DMS79 treated with DMSO at 0.1 percent for 48 hours (cell line): ENCODE measurements at regions not wholly inside any gene's neighbourhood (a gene's known extent, or its start where the extent isn't known, plus 50 kb on each side); places are given as distances from the start of the nearest gene placed in this dataset.
A peak's percentile ranks its signal among the peaks of the same experiment; 100 is the strongest.

Source experiments
- DNase-seq: peaks from one replicate; lab custom pipeline; 2025; lab: John Stamatoyannopoulos, UW

- DNase-seq, result no peak
Observed at GRCh38 chr16:6663668-6664067, 669.0 kb upstream of the RBFOX1 start.

- DNase-seq, result no peak
Observed at GRCh38 chr16:6656760-6657159, 675.9 kb upstream of the RBFOX1 start.

- DNase-seq, result no peak
Observed at GRCh38 chr16:6646891-6647290, 685.8 kb upstream of the RBFOX1 start.

GRCh38 chr16:6645768-6646568 lies 686.7 kb upstream of the RBFOX1 start:
- DNase-seq, result no peak

GRCh38 chr16:6644916-6645315 lies 687.7 kb upstream of the RBFOX1 start:
- DNase-seq, result no peak

GRCh38 chr16:6643080-6643686 lies 689.5 kb upstream of the RBFOX1 start:
- peak; percentile 46 for DNase-seq

GRCh38 chr16:6642271-6642670 lies 690.4 kb upstream of the RBFOX1 start:
- DNase-seq, result no peak

- no peak for DNase-seq
Observed at GRCh38 chr16:6641091-6641490, 691.6 kb upstream of the RBFOX1 start.

- no peak for DNase-seq
Observed at GRCh38 chr16:6636457-6636856, 696.2 kb upstream of the RBFOX1 start.

- DNase-seq, result no peak
Observed at GRCh38 chr16:6634151-6634550, 698.5 kb upstream of the RBFOX1 start.

GRCh38 chr16:6633456-6633855 lies 699.2 kb upstream of the RBFOX1 start:
- DNase-seq, result peak; percentile 14

GRCh38 chr16:6629110-6629509 lies 703.5 kb upstream of the RBFOX1 start:
- no peak for DNase-seq

GRCh38 chr16:6625606-6626005 lies 707.0 kb upstream of the RBFOX1 start:
- DNase-seq, result no peak

- no peak for DNase-seq
Observed at GRCh38 chr16:6618874-6619273, 713.8 kb upstream of the RBFOX1 start.

GRCh38 chr16:6616746-6617145 lies 715.9 kb upstream of the RBFOX1 start:
- DNase-seq, result no peak

GRCh38 chr16:6615636-6616035 lies 717.0 kb upstream of the RBFOX1 start:
- no peak for DNase-seq

GRCh38 chr16:6611535-6611934 lies 721.1 kb upstream of the RBFOX1 start:
- no peak for DNase-seq

GRCh38 chr16:6605490-6605889 lies 727.2 kb upstream of the RBFOX1 start:
- peak; percentile 57 for DNase-seq

GRCh38 chr16:6603780-6604325 lies 728.8 kb upstream of the RBFOX1 start:
- no peak for DNase-seq

- DNase-seq, result peak; percentile 44
Observed at GRCh38 chr16:6602405-6602804, 730.2 kb upstream of the RBFOX1 start.

- DNase-seq, result no peak
Observed at GRCh38 chr16:6600167-6600566, 732.5 kb upstream of the RBFOX1 start.

- no peak for DNase-seq
Observed at GRCh38 chr16:6593799-6594198, 738.8 kb upstream of the RBFOX1 start.

GRCh38 chr16:6576606-6577005 lies 756.0 kb upstream of the RBFOX1 start:
- DNase-seq, result no peak
